Naive B cell (primary cell): ENCODE measurements at regions not wholly inside any gene's neighbourhood (a gene's known extent, or its start where the extent isn't known, plus 50 kb on each side); places are given as distances from the start of the nearest gene placed in this dataset.
A peak's percentile ranks its signal among the peaks of the same experiment; 100 is the strongest.
"Not testable (repeated sequence)": the region's sequence is repeated elsewhere in the genome, so short reads cannot be mapped to it uniquely, and the experiment has no call there.

Experiments used
- ATAC-seq, 2 donors: fragments of 150-1000 bp; cut with Tn5 transposase; 2 replicates each; pipeline ENCODE4 v1.10.0; 2021; ENCODE audit warnings: low read depth in 2 of 2, mild to moderate bottlenecking in 2 of 2, moderate library complexity in 2 of 2
- DNase-seq: peaks from one replicate; pipeline ENCODE4 v3.0.0; 2022
- H3K27ac Mint-ChIP-seq, 6 donors: one replicate each; pipeline ENCODE4 v1.8.0; 2020 to 2022; ENCODE audit warnings: mild to moderate bottlenecking in 6 of 6, mixed read lengths in 6 of 6, moderate library complexity in 5 of 6, inconsistent platforms in 2 of 6
- H3K27me3 Mint-ChIP-seq, 3 donors: one replicate each; pipeline ENCODE4 v1.8.0; 2021 to 2022; ENCODE audit warnings: mixed read lengths in 3 of 3, mild to moderate bottlenecking in 1 of 3
- H3K36me3 Mint-ChIP-seq, 2 donors: one replicate each; pipeline ENCODE4 v1.8.0; 2020 to 2022; ENCODE audit warnings: mixed read lengths in 2 of 2, inconsistent platforms in 1 of 2, mild to moderate bottlenecking in 1 of 2
- H3K4me1 Mint-ChIP-seq, 3 donors: one replicate each; pipeline ENCODE4 v1.8.0; 2020 to 2022; ENCODE audit warnings: mixed read lengths in 3 of 3, inconsistent platforms in 1 of 3, mild to moderate bottlenecking in 1 of 3, moderate library complexity in 1 of 3
- H3K4me3 Mint-ChIP-seq, 8 donors: one replicate each; pipeline ENCODE4 v1.8.0; 2020 to 2022; ENCODE audit warnings: mild to moderate bottlenecking in 8 of 8, mixed read lengths in 8 of 8, moderate library complexity in 8 of 8, inconsistent platforms in 2 of 8
- H3K9me3 Mint-ChIP-seq, 7 donors: one replicate each; pipeline ENCODE4 v1.8.0; 2020 to 2022; ENCODE audit warnings: mixed read lengths in 7 of 7, mild to moderate bottlenecking in 5 of 7, inconsistent platforms in 2 of 7, moderate library complexity in 1 of 7

DNA sequence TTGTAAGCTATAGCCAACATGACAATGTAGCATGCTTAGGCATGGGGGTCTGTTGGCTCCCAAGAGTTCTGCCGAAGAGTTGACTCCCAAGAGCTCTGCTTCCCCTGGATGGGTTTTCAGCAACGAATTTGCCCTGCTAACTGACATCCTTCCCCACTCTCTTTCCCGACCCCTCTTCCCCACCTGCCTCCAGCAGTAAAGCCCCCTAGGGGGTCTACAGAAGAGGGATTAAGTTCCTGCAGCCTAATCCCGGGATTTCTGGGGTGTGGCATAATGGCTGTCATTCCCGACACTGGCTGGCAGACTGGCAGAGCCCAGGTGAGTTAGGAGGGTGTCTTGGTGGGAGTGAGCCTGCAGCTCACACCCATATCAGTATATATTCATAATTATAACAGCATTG lies 121.0 kb upstream of the ZNF184 start:
- H3K27me3 Mint-ChIP-seq: peaks cover 34 to 42% (median 36%) of the 10 kb centered on the region in 3 donors
- H3K9me3 Mint-ChIP-seq: peaks cover 1 to 14% (median 7%) of the 10 kb centered on the region in 7 donors
- ATAC-seq: no peak
- H3K27ac Mint-ChIP-seq: peak overlapping the region in 1 of 6 donors; percentile 18
- no peak for DNase-seq
- H3K36me3 Mint-ChIP-seq: no peaks in the 10 kb centered on the region
- H3K4me3 Mint-ChIP-seq: peak overlapping the region in 4 of 8 donors; percentile 2 to 44 (median 32)
- H3K4me1 Mint-ChIP-seq: no peaks in the 10 kb centered on the region

DNA sequence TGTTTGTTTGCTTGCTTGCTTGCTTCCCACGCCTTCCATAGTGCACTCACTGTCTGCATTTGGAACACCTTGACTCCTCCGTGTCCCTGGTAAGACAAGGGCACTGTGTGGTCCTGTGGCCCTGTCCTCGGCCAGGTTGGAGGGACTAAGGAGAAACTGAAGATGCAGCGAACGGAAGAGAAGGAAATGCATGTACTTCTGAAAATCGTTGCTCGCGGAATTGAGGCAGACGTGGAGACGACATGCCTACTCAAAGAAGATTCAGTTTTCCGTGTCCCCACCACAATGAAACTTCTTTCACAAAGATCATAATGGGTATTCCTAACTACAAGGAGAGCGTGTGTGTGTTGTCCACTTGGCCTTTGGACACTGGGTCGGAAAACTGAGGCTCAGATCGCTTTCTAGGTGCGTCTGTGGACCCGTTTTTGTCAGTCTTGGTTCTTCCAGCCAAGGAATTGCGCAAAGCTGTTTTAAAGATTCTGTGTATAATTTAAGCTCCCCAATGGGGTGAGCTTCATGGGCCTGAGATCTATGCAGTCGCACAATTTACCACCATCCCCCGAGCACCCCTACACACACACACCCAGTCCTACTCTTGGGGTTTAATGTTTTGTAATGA lies 120.4 kb upstream of the ZNF184 start:
- Mint-ChIP-seq H3K36me3 (no peaks in the 10 kb centered on the region), H3K4me3 (no peak overlapping the region), H3K9me3 (peaks cover 1 to 13% (median 7%) of the 10 kb centered on the region in 7 donors), H3K27ac (no peak overlapping the region), H3K27me3 (peaks cover 31 to 40% (median 34%) of the 10 kb centered on the region in 3 donors), H3K4me1 (no peaks in the 10 kb centered on the region)
- ATAC-seq (no peak), DNase-seq (no peak)

DNA sequence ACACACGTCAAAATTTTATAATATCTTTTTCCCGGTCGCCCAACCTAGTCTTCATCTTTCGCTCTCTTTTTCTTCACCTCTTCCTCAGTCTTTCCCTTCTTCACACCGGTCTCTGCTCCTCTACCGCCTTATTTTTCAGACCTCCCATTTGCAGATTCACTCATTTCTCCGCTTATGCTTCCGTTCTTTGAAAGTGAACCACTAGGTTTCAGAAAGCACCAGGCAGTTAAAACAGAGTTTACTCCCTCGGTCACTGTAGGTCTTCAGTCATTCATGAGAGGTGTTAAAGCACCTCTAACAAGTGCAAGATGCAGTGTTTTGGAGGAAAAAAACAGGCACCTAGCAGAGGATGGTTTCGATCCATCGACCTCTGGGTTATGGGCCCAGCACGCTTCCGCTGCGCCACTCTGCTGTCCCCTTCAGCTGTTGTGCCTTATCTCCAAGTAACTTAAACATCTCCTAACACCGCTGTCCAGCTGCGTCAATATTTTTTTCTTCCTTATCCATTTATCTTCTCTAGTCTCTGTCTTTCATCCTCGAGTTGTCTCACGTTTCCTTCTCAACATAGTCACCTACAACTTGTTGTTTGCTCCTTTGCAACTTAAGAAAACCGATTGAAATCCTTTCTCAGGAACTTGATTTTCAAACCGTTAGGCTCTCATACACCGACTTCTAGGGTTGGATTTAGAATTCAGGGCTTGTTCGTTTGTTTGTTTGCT lies 119.7 kb upstream of the ZNF184 start:
- Mint-ChIP-seq H3K36me3 (no peaks in the 10 kb centered on the region), H3K4me1 (no peaks in the 10 kb centered on the region), H3K9me3 (peaks cover 1 to 13% (median 7%) of the 10 kb centered on the region in 7 donors), H3K4me3 (no peak overlapping the region), H3K27ac (no peak overlapping the region), H3K27me3 (peaks cover 28 to 41% (median 35%) of the 10 kb centered on the region in 3 donors)
- DNase-seq (no peak), ATAC-seq (peak in 1 of 2 donors; percentile 53)

DNA sequence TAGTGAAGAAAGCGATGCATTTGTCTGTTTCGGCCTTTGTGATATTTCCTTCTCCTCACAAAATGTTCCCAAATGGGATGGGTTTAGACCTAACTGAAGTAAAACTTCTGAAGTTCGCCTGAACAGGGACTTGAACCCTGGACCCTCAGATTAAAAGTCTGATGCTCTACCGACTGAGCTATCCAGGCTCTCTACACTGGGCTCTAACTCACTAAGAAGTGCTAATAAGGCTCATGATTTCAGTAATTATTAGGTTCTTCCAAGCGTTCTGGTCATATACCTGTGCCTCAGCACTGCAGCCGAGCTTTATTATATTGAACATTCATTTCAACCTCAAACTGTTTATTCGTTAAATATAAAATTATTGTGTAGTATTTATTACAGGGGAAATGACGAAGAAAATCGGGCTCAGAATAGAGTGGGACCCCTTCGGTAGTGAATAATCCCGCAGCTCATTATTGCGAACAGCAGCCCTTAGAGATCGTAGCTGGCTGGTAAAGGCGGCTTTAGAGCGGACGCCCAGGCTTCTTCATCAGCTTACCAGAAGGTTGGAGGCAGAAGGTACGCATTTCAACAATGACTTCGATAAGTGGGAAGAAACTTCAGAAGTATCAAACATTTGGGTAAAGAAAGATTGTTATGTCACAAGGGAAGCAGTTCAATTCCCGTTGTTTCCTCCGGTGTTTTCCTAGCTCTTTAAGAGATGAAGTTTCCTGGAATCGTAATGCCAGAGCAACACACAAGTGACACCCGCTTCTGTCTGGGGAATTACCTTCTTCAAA lies 119.0 kb upstream of the ZNF184 start:
- Mint-ChIP-seq H3K27me3 (peaks cover 25 to 42% (median 33%) of the 10 kb centered on the region in 3 donors), H3K9me3 (peaks cover 1 to 13% (median 7%) of the 10 kb centered on the region in 7 donors), H3K4me1 (no peaks in the 10 kb centered on the region), H3K36me3 (no peaks in the 10 kb centered on the region), H3K4me3 (no peak overlapping the region), H3K27ac (no peak overlapping the region)
- DNase-seq: no peak
- no peak for ATAC-seq

DNA sequence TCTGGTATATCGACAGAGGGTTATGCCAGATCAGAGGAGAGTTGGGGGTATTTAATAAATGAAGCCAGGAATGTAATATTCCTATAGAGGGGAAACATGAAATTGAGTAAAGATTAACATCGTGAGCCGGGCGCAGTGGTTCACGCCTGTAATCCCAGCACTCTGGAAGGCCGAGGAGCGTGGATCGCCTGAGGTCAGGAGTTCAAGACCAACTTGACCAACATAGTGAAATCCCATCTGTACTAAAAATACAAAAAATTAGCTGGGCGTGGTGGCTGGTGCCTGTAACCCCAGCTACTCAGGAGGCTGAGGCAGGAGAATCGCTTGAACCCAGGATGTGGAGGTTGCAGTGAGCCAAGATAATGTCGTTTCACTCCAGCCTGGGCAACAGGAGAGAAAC lies 112.4 kb upstream of the ZNF184 start:
- H3K27me3 Mint-ChIP-seq: peaks cover 61 to 74% (median 73%) of the 10 kb centered on the region in 3 donors
- H3K9me3 Mint-ChIP-seq: peaks cover 4 to 27% (median 9%) of the 10 kb centered on the region in 7 donors
- H3K27ac Mint-ChIP-seq, DNase-seq, H3K4me3 Mint-ChIP-seq, H3K4me1 Mint-ChIP-seq, H3K36me3 Mint-ChIP-seq, ATAC-seq: not testable (repeated sequence)

DNA sequence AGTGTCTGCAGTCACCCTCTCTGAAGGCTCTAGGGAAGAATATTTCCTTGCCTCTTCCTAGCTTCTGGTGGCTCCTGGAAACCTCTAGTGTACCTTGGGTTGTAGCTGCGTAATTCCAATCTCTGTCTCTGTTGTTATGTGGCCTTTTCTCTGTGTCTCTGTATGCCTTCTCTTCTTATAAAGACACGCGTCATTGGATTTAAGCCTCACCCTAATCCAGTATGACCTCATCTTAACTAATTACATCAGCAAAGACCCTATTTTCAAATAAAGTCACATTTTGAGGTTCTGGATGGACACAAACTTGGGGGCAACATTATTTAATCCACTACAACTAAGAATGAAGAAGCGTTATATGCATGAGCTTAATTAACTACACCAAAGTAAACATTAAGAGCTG lies 111.4 kb upstream of the ZNF184 start:
- DNase-seq (no peak), ATAC-seq (no peak)
- H3K27me3 Mint-ChIP-seq: peaks cover 65 to 82% (median 79%) of the 10 kb centered on the region in 3 donors
- no peaks in the 10 kb centered on the region for H3K4me1 Mint-ChIP-seq
- H3K4me3 Mint-ChIP-seq: no peak overlapping the region
- H3K9me3 Mint-ChIP-seq: peaks cover 4 to 25% (median 9%) of the 10 kb centered on the region in 7 donors
- H3K36me3 Mint-ChIP-seq: peaks cover 0 to 6% of the 10 kb centered on the region in 2 donors
- H3K27ac Mint-ChIP-seq: no peak overlapping the region

DNA sequence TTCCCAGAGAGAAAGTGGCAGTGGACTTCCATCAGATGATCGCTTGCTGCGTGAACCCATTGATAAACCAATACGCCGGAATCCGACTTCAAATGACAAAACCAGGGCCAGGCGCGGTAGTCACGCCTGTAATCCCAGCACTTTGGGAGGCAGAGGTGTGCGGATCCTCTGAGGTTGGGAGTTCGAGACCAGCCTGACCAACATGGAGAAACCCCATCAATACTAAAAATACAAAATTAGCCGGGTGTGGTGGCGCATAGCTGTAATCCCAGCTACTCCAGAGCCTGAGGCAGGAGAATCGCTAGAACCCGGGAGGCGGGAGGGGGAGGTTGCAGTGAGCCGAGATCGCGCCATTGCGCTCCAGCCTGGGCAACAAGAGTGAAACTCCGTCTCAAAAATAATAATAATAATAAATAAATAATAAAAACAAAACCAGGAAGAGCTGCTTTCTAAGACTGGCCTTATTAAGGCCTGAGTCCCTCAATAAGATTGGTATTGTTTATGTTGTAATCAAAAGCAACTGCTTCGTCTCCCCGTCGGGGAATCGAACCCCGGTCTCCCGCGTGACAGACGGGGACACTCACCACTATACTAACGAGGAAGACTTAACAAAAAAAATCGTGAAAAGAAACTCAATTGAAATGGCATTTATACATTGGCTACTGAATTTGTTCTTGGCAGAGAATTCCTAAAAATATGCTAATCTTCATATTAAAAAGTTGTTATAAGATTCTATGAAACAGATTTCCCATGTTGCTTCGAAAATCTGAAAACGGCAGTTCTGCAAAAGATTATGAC lies 110.2 kb upstream of the ZNF184 start:
- peaks cover 72 to 88% (median 84%) of the 10 kb centered on the region in 3 donors for H3K27me3 Mint-ChIP-seq
- no peaks in the 10 kb centered on the region for H3K4me1 Mint-ChIP-seq
- ATAC-seq (no peak), DNase-seq (no peak)
- peak overlapping the region in 1 of 8 donors; percentile 20 for H3K4me3 Mint-ChIP-seq
- H3K27ac Mint-ChIP-seq: peak overlapping the region in 1 of 6 donors; percentile 63
- peaks cover 4 to 25% (median 9%) of the 10 kb centered on the region in 7 donors for H3K9me3 Mint-ChIP-seq
- peaks cover 0 to 6% of the 10 kb centered on the region in 2 donors for H3K36me3 Mint-ChIP-seq

DNA sequence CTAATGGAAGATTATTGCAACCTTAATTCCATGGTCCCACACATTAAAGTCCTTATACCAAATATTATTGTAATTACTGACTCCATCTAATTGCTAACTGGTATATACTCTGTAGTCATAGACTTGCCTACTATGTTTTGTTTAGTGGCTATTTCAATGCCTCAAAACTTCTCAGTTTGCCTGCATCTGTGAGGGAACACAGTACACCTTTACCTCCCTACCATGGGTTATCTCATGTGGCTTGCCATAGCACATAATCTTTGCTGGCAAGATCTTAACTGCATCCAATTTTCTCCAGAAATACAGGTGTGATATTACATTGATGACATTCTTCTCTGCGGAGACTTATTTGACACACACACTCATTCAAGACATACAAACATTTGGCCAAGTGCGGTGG lies 107.1 kb upstream of the ZNF184 start:
- ATAC-seq (no peak), DNase-seq (no peak)
- H3K27me3 Mint-ChIP-seq: peaks cover 60 to 81% (median 78%) of the 10 kb centered on the region in 3 donors
- no peak overlapping the region for H3K27ac Mint-ChIP-seq
- H3K4me1 Mint-ChIP-seq: no peaks in the 10 kb centered on the region
- H3K9me3 Mint-ChIP-seq: peaks cover 1 to 25% (median 13%) of the 10 kb centered on the region in 7 donors
- peaks cover 0 to 6% of the 10 kb centered on the region in 2 donors for H3K36me3 Mint-ChIP-seq
- no peak overlapping the region for H3K4me3 Mint-ChIP-seq

DNA sequence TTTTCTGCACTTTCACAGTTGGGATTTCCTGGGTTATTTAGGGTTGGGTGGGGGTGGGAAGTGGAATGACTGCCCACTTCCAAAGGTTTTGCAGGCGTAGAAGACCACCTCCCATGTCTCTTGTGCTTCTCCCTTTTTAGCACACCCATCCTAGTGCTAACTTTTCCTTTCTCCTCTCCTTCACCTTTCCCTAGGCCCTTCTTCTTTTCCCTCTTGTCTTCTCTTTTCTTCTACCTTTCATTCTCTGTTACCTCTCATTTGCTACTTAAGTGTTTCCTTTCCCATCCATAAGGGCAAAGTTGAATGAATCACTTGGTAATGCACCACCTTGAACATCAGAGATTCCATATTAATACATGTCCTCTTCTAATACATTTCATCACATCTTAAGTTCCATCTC lies 105.0 kb upstream of the ZNF184 start:
- H3K9me3 Mint-ChIP-seq: peaks cover 0 to 20% (median 11%) of the 10 kb centered on the region in 7 donors
- H3K4me1 Mint-ChIP-seq: no peaks in the 10 kb centered on the region
- ATAC-seq (no peak), DNase-seq (no peak)
- H3K27me3 Mint-ChIP-seq: peaks cover 52 to 78% (median 64%) of the 10 kb centered on the region in 3 donors
- H3K36me3 Mint-ChIP-seq: no peaks in the 10 kb centered on the region
- H3K4me3 Mint-ChIP-seq: no peak overlapping the region
- H3K27ac Mint-ChIP-seq: no peak overlapping the region

DNA sequence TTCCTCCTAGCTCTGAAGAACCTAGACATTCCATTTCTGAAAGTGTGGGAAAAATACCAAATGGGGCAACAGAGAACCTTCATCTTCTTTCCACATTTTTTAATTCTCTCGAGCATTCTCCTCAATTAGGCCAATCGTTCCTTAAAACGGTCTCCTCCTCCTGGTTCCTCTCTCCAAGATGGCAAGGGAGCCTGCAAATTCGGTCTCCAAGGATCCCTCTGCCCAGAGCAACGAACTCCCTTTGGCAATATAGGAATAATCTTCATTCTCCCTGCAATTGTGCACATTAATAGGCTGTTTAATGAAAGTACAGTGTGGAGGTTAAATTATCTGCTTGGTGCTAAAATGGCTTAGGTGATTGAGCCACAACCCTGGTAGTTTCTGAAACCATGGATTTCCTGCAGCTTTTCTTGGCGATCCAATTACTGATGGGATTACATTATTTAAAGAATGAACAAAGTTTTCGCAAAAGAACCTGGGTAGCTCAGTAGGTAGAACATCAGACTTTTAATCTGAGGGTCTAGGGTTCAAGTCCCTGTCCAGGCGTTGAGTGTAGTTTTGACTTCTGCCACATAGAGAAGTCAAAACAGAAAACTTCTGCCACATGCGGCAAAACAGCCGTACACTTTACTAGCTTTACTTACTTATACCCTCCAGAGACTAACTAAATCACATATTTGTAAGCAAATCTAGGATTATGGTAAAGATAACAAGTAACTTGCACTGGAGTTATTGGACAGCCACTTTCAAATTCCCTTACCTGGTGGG lies 102.9 kb upstream of the ZNF184 start:
- Mint-ChIP-seq H3K27ac (no peak overlapping the region), H3K4me3 (no peak overlapping the region), H3K4me1 (no peaks in the 10 kb centered on the region), H3K9me3 (peaks cover 0 to 9% (median 5%) of the 10 kb centered on the region in 7 donors), H3K27me3 (peaks cover 46 to 70% (median 58%) of the 10 kb centered on the region in 3 donors), H3K36me3 (no peaks in the 10 kb centered on the region)
- no peak for DNase-seq
- no peak for ATAC-seq

DNA sequence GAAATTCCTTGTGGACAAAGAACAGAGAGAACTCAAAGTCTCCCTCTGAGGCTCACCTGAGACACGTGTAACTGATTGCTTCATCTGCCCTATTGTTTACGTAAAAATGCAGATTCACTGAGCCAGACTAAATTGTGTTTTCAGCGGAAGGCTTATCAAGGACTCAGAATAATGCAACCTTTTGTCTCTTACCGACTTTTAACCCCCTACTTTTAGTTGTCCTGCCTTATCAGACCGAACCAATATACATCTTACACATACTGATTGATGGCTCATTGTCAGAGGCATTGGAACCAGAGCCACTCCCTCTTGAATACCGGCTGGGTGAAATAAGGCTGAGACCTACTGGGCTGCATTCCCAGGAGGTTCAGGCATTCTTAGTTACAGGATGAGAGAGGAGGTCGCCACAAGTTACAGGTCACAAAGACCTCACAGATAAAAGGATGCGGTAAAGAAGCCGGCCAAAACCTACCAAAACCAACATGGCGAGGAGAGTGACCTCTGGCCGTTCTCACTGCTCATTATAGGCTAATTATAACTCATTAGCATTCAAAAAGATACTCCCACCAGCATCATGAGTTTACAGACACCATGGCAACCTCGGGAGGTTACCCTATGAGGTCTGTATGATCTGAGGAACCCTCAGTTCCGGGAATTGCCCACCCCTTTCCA lies 95.5 kb upstream of the ZNF184 start:
- DNase-seq (no peak), ATAC-seq (no peak)
- Mint-ChIP-seq H3K4me3 (no peak overlapping the region), H3K27ac (no peak overlapping the region), H3K36me3 (peaks cover 0 to 8% of the 10 kb centered on the region in 2 donors), H3K4me1 (peaks cover 6 to 10% (median 6%) of the 10 kb centered on the region in 3 donors), H3K9me3 (peaks cover 2 to 18% (median 5%) of the 10 kb centered on the region in 7 donors), H3K27me3 (peaks cover 56 to 64% (median 57%) of the 10 kb centered on the region in 3 donors)
